HG02642 (cell line): ENCODE measurements at regions not wholly inside any gene's neighbourhood (a gene's known extent, or its start where the extent isn't known, plus 50 kb on each side); places are given as distances from the start of the nearest gene placed in this dataset.
"Not testable (repeated sequence)": the region's sequence is repeated elsewhere in the genome, so short reads cannot be mapped to it uniquely, and the experiment has no call there.

Experiments used
- ATAC-seq: cut with Tn5 transposase; IDR thresholded peaks from one replicate; pipeline ENCODE4 v1.9.1; 2021; ENCODE audit warnings: mild to moderate bottlenecking; ENCODE audit not compliant: unreplicated experiment, poor library complexity

DNA sequence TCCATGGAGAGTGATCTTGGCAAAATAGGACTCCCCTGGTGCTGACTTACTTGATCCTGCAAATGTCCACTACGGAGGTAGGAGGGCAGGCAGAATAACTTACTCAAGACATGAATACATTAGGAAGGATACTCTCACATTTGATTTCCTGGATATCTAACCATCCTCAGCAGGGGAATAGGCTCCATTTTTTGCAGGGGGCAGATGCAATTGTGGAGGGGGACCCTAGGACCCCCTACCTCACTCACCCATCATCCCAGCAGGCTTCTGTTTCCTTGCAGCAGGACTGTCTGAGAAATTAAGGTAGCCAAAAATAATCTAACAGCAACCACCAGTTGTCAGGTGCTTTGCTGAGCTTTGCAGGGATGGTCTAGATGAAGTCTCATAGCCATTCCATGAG, 482.0 kb downstream of the ZNF536 start:
- ATAC-seq, result no peak

DNA sequence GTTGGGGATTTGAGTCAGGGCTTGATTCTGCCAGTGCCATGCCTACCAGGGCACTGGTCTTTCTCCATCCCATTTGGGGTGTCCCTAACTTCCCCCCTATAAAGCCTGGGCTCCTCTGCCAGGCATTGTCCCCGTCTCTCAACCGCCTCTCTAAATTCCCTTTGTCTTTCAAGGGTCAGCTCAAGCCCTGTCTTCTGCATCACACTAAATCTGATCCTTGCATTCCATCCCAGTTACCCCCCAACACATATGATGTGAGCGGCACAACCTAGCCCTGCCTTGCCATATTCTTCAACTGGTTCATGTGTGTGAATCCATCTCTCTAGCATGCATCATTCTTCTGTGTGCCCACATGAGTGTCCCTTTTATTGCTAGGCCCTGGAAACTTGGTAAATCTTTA, 480.9 kb downstream of the ZNF536 start:
- no peak for ATAC-seq

DNA sequence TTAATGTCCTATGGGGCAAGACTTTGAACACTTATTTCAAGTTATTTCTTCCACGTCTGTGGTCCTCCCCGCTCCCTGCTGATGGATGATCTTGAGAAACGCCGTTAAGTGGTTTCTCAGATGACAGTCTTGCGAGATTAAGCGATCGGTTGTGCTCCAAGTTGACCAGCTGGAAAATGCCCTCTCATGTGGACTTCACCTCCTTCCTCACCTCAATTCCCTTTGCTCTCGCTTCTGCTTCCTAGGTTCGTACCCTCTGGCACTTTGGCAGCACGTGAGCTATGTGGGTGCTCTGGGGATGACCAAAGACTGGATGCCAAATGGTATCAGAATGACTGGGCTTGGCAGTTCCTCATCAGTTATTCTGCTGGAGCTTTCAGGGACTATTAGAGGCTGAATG, 480.0 kb downstream of the ZNF536 start:
- no peak for ATAC-seq

DNA sequence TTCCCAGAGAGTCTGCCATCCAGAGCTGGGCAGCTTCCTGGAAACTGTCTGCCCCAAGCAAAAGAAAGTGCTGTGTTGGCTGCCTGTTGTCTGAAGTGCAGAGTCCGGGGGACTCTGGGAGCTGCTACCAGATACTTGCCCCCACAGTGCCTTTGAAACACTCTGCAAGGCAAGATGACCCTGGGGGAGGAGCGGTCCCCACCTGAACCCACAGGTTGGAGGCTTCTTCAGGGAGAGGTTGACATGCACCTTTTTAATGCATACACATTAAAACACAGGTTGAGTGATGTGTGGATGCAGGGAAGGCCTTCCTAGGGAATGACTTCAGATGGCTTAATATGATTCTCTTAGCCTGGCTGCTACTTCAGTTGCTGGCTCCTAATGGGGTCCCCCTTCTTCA, 479.5 kb downstream of the ZNF536 start:
- no peak for ATAC-seq

DNA sequence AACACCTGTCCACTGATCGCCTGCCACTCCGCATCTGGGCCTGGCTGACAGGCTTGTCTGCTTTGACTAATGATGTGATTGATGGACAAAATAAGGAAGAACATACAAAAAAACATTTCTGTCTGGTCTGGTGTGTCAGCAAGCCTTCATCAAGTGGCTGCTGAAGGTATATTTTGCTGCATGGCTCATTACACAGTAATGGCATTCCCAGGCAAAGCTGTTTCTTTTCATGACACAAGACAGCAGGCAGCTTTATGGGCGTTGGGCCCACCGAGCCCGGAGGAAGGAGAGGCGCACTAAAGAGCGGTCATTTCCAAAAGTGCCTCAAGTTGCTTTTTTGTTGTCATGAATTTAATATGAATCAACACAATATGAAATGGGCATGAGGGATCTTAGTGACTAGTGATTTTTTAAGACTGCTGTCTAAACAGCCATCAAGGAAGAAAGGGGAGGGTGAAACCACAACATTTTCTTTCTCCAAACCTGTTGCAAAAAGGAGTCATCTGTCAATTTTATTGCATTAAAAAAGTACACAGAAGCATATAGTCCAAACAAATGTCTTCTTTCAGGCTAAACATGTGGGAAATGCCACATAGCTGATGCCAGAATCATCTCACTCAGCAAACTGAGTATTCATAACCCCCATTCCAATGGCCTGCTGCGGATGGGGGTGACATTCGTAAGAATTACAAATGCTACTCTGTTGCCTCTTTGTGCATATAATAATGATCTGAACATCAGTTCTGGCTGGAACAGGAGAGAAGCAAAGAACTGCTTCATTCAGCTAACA, 476.6 kb downstream of the ZNF536 start:
- no peak for ATAC-seq

DNA sequence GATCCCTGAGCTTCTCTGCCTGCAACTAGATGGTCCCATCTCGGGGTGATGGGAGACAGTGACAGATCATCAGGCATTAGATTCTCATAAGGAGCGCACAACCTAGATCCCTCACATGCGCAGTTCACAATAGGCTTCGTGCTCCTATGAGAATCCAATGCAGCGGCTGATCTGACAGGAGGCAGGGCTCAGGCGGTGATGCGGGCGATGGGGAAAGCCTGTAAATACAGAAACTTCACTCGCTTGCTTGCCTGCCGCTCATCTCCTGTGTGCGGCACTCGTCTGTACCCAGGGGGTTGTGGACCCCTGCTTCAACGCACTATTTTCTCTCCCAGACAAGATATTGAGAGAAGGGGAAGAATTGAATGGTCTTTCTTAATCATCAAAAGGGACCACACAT, 473.9 kb downstream of the ZNF536 start:
- no peak for ATAC-seq

DNA sequence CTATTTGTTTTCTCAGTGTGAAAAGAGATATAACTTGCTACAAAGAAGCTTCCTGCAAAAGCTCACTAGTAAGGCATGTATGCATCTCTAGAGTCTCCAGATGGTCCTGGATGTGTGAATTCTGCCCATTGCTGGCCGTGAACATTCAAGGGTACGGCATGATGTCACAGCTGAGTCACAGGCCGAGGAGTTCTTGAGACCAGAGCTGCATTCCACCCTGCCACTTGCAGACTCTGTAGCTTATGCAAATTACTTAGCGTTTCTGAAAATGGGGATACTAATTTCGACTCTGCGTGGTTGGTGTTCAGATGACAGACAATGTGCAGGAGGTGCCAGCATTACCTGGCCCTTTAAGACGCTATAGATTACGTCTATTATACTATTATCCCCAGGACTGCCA, 470.7 kb downstream of the ZNF536 start:
- no peak for ATAC-seq

DNA sequence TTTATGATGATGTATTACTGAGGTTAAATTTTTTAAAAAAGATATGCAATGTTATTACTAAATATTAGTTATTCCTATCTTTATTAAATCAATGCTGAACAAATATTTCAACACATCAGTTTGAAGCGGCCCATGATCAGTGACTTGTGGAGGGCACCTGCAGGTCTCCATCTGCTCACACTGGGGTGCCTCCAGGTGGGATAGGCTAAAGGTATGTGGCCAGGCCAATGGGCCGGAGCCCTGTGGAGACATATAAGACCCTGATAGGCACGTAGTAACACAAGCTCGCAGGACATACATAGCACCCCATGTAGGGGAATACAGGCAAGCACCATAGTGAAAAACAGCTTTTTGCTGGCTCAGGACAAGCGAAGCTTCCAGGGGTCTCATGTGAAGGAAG, 469.8 kb downstream of the ZNF536 start:
- ATAC-seq, result no peak

DNA sequence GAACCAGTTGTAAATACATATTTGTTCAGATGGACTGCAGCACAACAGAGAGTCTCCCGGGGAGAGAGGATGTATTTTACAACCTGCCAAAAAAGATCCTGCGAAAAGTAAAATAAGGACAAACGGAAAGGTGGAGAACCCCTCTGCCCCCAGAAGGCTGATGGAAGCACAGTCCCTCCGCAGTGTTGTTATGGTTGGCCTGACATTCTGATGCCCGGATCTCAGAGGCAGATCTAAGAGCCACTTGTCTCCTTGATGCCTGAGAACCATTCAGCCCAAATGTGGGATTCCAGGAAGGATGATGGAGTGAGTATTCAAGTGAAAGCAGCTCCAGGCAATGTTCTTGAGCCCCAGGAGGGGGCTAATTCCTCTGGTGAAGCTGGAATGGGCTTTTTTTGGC, 458.7 kb downstream of the ZNF536 start:
- no peak for ATAC-seq

DNA sequence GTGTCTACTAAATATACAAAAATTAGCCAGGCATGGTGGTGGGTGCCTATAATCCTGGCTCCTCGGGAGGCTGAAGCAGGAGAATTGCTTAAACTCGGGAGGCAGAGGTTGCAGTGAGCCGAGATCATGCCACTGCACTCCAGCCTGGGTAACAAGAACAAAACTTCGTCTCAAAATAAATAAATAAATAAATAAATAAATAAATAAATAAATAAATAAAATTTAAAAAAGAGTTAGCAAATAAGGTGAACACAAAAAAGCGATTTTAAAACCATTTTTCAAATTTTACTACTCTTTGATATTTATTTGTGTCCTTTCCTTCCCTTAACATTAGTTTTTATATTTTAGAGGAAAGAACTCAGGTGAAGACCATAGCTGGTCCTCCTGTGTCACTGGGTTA, 453.3 kb downstream of the ZNF536 start:
- ATAC-seq, result not testable (repeated sequence)

DNA sequence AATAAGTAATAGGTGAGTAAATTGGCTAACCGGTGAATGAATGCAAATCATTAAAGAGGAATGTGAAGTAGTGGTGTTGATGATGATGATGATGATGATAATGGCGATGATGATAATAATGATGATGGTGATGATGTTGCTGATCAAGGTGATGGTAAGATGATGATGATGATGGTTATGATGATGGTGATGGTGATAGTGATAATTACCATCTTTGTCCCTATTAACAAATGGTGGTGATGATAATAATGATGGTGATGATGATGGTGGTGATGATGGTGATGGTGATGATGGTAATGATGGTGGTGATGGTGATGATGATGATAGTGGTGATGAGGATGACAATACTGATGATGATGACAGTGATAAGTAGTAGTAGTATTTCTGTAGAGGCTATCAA, 452.6 kb downstream of the ZNF536 start:
- no peak for ATAC-seq

DNA sequence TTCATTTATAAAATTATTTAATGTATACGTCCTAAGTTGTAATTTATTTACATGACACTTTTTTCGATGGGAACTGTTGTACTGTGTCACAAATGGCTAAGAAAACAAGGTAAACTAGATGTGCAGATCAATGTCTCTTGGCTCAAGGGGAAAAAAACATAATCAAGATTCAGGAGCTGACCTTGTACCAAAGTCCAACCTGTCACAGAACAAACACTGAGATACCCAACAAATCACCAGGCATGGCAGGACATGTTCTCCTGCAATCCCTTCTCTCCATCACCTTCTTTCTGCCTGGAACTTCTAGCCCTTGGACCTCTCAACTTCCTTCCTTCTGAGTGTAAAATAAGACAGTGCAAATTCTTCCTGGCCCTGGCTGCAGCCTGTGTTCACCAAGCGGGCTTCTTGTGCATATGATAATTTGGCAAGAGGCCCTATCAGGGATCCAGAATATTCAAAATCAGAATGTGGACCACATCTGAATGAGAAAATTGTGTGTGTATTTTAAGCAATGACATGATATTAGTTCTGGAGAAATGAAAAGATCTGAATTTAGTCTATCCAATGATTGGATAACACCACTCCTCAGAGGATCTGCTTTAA, 445.9 kb downstream of the ZNF536 start:
- no peak for ATAC-seq

DNA sequence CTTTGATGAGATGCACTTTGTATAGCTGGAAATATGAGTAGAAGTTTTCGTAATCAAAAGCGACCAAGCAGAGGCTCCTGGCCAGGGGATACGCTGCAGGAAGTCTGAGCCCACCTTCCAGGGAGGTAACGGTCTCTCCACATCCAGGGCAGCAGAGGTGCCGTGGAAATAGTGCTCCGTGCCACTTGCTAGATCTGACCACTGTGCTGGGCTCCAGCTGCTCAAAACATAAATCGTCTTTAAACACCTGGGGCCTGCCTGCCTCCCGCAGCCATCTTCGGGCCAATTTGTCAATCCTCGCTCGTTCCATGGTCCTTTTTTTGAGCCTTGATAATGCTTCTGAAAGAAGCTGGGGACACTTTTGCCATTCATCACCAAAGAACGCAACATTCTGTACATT, 445.0 kb downstream of the ZNF536 start:
- no peak for ATAC-seq

DNA sequence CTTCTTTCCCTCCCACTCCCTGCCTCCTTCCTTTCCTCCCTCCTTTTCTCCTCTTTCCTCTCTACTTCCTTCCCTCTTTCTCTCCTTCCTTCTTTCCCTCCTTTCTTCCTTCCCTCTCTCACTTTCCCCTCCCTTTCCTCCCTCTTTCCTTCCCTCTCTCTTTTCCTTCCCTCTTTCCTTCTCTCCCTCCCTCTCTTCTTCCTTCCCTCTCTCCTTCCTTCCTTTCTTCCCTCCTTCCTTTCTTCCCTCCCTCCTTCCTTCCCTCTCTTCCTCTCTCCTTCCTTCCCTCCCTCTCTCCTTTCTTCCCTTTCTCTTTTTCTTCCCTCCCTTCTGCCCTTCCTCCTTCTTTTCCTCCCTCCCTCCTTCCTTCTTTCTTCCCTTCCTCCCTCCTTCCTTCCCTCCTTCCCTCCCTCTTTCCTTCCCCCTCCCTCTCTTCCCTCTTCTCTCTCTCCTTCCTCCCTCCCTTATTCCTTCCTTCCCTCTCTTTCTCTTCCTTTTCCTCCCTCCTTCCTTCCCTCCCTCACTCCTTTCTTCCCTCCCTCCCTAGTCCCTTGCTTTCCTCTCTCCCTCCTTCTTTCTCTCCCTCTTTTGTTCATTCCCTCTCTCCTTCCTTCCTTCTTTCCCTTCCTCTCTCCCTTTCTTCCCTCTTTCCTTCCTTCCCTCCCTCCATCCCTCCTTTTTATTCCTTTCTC, 443.9 kb downstream of the ZNF536 start:
- ATAC-seq, result no peak

DNA sequence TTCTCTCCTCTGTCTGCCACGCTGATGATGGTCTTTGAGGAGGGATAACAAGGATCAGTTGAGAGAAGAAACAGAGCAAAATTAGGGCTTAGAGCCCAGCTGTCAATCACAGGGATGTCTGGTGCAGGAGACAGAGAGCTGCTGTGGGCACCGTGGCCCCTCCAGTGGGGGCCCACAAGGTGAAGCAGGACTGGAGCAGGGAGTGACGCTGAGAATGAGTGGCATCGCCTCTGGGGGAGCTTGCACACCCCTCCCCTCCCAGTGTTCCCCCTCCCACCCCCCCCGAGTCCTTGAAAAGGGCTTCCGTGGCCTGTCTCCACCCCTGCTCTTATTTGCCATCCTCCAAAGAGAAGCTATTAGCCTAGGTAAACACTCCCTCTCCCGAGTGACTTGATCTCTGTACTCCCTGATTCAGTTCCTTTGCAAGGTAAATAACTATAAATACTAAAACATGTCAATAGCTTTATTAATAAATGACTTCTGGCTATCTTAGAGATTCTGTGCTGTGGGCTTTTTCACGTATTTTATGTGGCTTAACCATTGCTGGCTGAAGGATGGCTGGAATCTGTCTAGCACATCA, 440.0 kb downstream of the ZNF536 start:
- no peak for ATAC-seq

DNA sequence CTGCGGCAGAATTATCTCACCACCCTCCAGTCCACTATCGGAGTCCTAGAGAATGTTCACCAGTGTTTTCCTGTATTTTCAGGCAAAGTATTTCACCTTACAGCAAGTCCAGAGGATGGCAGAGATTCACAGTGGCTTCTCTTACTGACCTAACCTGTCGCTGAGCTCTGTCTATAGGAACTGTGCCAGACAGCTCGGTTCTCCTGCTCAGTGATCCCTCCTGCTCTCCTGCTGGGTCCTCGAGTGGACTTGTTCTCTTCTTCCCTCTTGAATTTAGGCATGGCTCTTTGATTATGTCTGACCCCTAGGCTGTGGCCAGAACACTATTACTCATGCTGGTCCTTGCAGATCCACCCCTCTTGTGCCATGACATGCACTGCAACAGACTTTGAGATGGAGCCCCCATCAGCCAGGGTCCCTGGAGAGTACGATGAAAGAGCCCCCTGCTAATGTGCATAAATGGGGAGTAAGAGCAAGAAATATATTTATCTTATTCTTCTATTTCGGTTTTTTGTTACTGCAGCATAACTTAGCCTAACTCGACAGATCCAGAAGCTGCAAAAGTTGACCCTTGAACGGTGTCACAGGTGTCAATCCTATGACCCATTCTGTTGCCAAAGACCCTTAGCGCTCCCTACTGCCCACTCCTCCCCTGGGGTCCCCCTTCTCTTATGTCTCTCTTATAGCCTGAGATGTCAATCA, 439.4 kb downstream of the ZNF536 start:
- no peak for ATAC-seq

DNA sequence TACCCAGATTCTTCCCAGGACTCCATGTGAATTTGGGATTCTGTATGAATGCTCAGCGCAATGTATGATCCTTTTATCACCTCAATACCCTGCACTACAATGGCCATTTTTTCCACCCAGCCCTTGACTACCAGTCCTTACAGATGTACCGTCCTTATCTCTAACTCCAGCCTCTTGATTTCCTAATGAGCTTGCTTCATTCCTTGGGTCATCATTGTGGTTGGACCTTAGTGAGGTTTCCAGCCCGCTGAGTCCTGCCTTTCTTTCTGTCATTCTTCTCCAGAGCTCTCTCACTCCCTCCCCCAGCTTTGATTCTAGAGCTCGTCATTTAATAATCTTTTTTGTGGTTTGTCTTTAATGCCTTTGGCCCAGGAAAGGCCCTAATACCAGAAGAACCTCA, 438.5 kb downstream of the ZNF536 start:
- ATAC-seq, result no peak

DNA sequence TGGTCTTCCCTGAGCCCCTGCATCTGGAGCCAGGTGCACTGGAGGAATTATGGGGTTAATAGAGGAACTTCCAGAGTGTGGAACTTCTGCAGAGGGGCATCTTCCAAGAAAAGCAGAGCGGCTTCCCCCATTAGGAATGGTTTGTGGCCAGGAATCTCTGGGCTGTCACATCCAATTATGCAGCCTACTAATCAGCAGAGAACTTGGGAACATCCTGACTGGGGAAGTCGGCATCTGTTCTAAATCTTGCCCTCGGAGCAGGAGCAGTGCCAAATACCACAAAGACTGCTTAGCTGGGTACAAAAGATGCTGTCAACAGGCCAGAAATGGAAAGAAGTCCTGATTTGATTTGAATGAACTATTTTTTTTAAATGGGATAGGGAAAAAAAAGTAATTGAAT, 435.1 kb downstream of the ZNF536 start:
- no peak for ATAC-seq

DNA sequence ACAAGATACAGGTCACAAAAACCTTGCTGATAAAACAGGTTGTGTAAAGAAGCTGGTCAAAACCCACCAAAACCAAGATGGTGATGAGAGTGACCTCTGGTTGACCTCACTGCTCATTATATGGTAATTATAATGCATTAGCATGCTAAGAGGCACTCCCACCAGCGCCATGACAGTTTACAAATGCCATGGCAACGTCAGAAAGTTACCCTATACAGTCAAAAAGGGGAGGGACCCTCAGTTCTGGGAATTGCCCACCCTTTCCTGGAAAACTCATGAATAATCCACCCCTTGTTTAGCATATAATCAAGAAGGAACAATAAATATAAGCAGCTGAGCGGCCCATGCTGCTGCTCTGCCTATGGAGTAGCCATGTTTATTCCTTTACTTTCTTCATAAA, 434.1 kb downstream of the ZNF536 start:
- no peak for ATAC-seq

DNA sequence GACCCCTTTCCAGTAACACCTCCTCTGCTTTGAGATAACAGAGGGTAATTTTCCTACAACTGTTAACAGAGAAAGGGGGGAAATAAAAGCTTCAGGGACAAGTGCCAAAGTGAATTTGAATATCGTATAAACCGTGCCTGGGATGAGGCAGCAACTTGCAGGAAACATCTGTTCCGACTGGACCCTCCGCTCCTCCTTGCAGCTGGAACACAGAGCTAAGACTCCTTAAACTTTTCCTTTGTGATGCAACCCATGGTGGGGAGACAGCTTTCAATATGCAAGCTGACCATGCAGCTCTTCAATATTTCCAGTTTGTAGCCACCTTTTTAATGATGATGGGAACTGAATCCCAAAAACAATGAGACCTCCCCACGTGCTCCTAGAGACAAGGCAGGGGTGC, 432.6 kb downstream of the ZNF536 start:
- no peak for ATAC-seq

DNA sequence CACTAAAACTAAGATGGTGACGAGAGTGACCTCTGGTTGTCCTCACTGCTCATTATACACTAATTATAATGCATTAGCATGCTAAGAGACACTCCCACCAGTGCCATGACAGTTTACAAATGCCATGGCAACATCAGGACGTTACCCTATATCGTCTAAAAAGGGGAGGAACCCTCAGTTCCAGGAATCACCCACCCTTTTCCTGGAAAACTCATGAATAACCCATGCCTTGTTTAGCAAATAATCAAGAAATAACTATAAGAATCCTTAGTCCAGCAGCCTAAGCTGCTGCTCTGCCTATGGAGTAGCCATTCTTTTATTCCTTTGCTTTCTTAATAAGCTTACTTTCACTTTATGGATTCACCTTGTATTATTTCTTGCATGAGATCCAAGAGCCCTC, 432.1 kb downstream of the ZNF536 start:
- not testable (repeated sequence) for ATAC-seq
